HG02763 (cell line): ENCODE measurements at regions not wholly inside any gene's neighbourhood (a gene's known extent, or its start where the extent isn't known, plus 50 kb on each side); places are given as distances from the start of the nearest gene placed in this dataset.

Experiments used
- ATAC-seq: cut with Tn5 transposase; IDR thresholded peaks from one replicate; pipeline ENCODE4 v1.9.1; 2021; ENCODE audit warnings: mild to moderate bottlenecking, moderate library complexity; ENCODE audit not compliant: unreplicated experiment

- no peak for ATAC-seq
Observed at GRCh38 chr11:116509551-116509950, 263.2 kb downstream of the BUD13 start.

- no peak for ATAC-seq
Observed at GRCh38 chr11:116507849-116508695, 264.7 kb downstream of the BUD13 start.

- no peak for ATAC-seq
Observed at GRCh38 chr11:116507016-116507415, 265.8 kb downstream of the BUD13 start.

- ATAC-seq = no peak
Observed at GRCh38 chr11:116506263-116506825, 266.4 kb downstream of the BUD13 start.

GRCh38 chr11:116505298-116506262 lies 267.2 kb downstream of the BUD13 start:
- ATAC-seq = no peak

- ATAC-seq = no peak
Observed at GRCh38 chr11:116504541-116505297, 268.1 kb downstream of the BUD13 start.

GRCh38 chr11:116503216-116504160 lies 269.3 kb downstream of the BUD13 start:
- no peak for ATAC-seq

- ATAC-seq = no peak
Observed at GRCh38 chr11:116502641-116503061, 270.1 kb downstream of the BUD13 start.

GRCh38 chr11:116501728-116502127 lies 271.1 kb downstream of the BUD13 start:
- no peak for ATAC-seq

- no peak for ATAC-seq
Observed at GRCh38 chr11:116500947-116501602, 271.7 kb downstream of the BUD13 start.

GRCh38 chr11:116500026-116500946 lies 272.5 kb downstream of the BUD13 start:
- ATAC-seq = no peak

GRCh38 chr11:116499396-116500003 lies 273.3 kb downstream of the BUD13 start:
- no peak for ATAC-seq

GRCh38 chr11:116498161-116498560 lies 274.6 kb downstream of the BUD13 start:
- no peak for ATAC-seq

GRCh38 chr11:116492600-116492999 lies 280.2 kb downstream of the BUD13 start:
- ATAC-seq = no peak

- ATAC-seq = no peak
Observed at GRCh38 chr11:116488836-116489389, 283.9 kb downstream of the BUD13 start.

- no peak for ATAC-seq
Observed at GRCh38 chr11:116485425-116485824, 287.4 kb downstream of the BUD13 start.

- no peak for ATAC-seq
Observed at GRCh38 chr11:116482716-116483115, 290.1 kb downstream of the BUD13 start.
